ENCODE measurements at regions not wholly inside any gene's neighbourhood (a gene's known extent, or its start where the extent isn't known, plus 50 kb on each side); places are given as distances from the start of the nearest gene placed in this dataset.

DNA sequence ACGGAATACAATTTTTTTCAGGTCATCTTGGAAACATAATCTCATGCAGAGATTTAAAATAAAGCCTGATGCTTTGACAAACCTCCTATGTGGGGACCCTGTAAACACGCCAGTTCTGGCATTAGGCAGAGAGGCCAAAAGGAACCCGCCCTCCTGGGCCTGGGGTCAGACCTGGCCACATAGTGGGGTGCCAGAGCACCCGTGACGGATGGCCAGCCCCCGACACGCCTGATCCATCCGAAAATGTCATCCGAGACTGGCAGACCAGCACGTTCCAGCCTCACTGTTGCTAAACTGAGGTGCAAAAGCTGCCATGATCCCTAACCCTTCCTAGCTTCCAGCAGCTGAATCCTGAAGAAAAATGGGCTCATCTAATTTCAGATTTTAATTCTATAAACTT is 222.6 kb upstream of the SALL3 start:
- no TSS peak for BruUV-seq (replicated peaks)
- Histone ChIP-seq H3K4me1 (ENCODE audit: insufficient read depth, low read length, poor library complexity, severe bottlenecking) (no peaks in the 10 kb centered on the region), H3K9me3 (ENCODE audit: low read depth, low read length, poor library complexity, severe bottlenecking) (peaks cover 12% of the 10 kb centered on the region), H3K4me3 (ENCODE audit: low read depth, low read length, poor library complexity, severe bottlenecking) (no peak overlapping the region), H3K36me3 (ENCODE audit: insufficient read depth, low read length, poor library complexity, severe bottlenecking) (no peaks in the 10 kb centered on the region), H3K27me3 (replicated peaks; ENCODE audit: insufficient read depth, low read depth, low read length, poor library complexity) (no peaks in the 10 kb centered on the region), H3K27ac (ENCODE audit: low read depth, low read length, poor library complexity, severe bottlenecking) (no peak overlapping the region)
- no peak for DNase-seq (ENCODE audit: low spot score)
- TF ChIP-seq, protein P1, sequence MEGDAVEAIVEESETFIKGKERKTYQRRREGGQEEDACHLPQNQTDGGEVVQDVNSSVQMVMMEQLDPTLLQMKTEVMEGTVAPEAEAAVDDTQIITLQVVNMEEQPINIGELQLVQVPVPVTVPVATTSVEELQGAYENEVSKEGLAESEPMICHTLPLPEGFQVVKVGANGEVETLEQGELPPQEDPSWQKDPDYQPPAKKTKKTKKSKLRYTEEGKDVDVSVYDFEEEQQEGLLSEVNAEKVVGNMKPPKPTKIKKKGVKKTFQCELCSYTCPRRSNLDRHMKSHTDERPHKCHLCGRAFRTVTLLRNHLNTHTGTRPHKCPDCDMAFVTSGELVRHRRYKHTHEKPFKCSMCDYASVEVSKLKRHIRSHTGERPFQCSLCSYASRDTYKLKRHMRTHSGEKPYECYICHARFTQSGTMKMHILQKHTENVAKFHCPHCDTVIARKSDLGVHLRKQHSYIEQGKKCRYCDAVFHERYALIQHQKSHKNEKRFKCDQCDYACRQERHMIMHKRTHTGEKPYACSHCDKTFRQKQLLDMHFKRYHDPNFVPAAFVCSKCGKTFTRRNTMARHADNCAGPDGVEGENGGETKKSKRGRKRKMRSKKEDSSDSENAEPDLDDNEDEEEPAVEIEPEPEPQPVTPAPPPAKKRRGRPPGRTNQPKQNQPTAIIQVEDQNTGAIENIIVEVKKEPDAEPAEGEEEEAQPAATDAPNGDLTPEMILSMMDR (conservative IDR thresholded peaks at IDR 0.05; ENCODE audit: low read depth, low read length): no peak
- TF ChIP-seq EZH2 (IDR thresholded peaks at IDR 0.05; ENCODE audit: borderline replicate concordance, low read depth, low read length, poor library complexity, severe bottlenecking): no peak
- POLR2A ChIA-PET (ENCODE audit: low non-redundant PET): no interaction called here
- intact Hi-C loops (cut with micrococcal nuclease; ENCODE audit: unreplicated experiment): no loop called here
- CTCF ChIA-PET: no interaction called here

DNA sequence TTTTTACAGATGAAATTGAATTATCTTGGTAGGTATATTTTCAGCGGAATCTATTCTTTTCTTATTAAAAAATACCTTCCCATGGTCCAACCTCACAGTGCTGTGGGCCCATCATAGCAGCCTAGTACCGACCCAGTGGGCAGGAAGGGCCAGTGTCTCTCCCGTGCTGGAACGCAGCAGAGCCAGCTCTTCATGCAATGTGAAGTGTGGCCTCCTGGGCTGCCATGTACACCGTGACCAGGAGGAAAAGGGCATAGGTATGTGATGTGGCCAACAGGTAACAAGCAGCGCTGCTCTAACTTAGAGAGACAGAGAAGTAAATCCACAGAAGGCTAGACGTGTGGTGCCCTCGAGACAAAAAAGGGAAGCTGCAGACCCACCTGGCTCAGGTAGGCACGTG is 221.1 kb upstream of the SALL3 start:
- no TSS peak for BruUV-seq (replicated peaks)
- no peaks in the 10 kb centered on the region for H3K27me3 ChIP-seq (replicated peaks; ENCODE audit: insufficient read depth, low read depth, low read length, poor library complexity)
- no peak overlapping the region for H3K4me3 ChIP-seq (ENCODE audit: low read depth, low read length, poor library complexity, severe bottlenecking)
- H3K27ac ChIP-seq (ENCODE audit: low read depth, low read length, poor library complexity, severe bottlenecking): no peak overlapping the region
- no peaks in the 10 kb centered on the region for H3K36me3 ChIP-seq (ENCODE audit: insufficient read depth, low read length, poor library complexity, severe bottlenecking)
- H3K4me1 ChIP-seq (ENCODE audit: insufficient read depth, low read length, poor library complexity, severe bottlenecking): no peaks in the 10 kb centered on the region
- peaks cover 12% of the 10 kb centered on the region for H3K9me3 ChIP-seq (ENCODE audit: low read depth, low read length, poor library complexity, severe bottlenecking)
- ChIA-PET POLR2A (ENCODE audit: low non-redundant PET) (no interaction called here), CTCF (no interaction called here)
- intact Hi-C loops (cut with micrococcal nuclease; ENCODE audit: unreplicated experiment): no loop called here
- TF ChIP-seq, protein P1 (conservative IDR thresholded peaks at IDR 0.05; ENCODE audit: low read depth, low read length): no peak
- TF ChIP-seq EZH2 (IDR thresholded peaks at IDR 0.05; ENCODE audit: borderline replicate concordance, low read depth, low read length, poor library complexity, severe bottlenecking): no peak
- DNase-seq (ENCODE audit: low spot score): no peak

DNA sequence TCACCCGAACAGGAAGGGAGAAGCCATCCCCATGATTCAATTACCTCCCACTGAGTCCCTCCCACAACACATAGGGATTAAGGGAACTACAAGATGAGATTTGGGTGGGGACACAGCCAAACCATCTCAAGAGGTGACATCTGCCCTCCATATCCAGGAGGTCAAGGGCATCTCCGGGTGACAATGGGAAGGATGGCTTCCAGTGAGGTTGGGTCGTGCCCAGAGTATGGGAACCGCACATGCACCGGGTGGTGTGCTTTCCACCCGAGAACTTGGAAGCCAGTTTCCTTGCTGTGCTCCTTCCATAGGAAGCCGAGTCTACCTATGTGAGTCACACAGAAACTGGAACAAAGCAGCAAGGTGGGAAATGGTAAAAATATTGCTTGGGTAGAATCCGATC is 216.9 kb upstream of the SALL3 start:
- DNase-seq (ENCODE audit: low spot score): no peak
- no peaks in the 10 kb centered on the region for H3K27me3 ChIP-seq (replicated peaks; ENCODE audit: insufficient read depth, low read depth, low read length, poor library complexity)
- intact Hi-C loops (cut with micrococcal nuclease; ENCODE audit: unreplicated experiment): no loop called here
- ChIA-PET CTCF (no interaction called here), POLR2A (ENCODE audit: low non-redundant PET) (no interaction called here)
- BruUV-seq (replicated peaks): no TSS peak
- H3K36me3 ChIP-seq (ENCODE audit: insufficient read depth, low read length, poor library complexity, severe bottlenecking): no peaks in the 10 kb centered on the region
- no peaks in the 10 kb centered on the region for H3K9me3 ChIP-seq (ENCODE audit: low read depth, low read length, poor library complexity, severe bottlenecking)
- no peaks in the 10 kb centered on the region for H3K4me1 ChIP-seq (ENCODE audit: insufficient read depth, low read length, poor library complexity, severe bottlenecking)
- no peak overlapping the region for H3K4me3 ChIP-seq (ENCODE audit: low read depth, low read length, poor library complexity, severe bottlenecking)
- TF ChIP-seq, protein P1 (conservative IDR thresholded peaks at IDR 0.05; ENCODE audit: low read depth, low read length): no peak
- TF ChIP-seq EZH2 (IDR thresholded peaks at IDR 0.05; ENCODE audit: borderline replicate concordance, low read depth, low read length, poor library complexity, severe bottlenecking): no peak
- no peak overlapping the region for H3K27ac ChIP-seq (ENCODE audit: low read depth, low read length, poor library complexity, severe bottlenecking)
